ENCODE measurements at regions not wholly inside any gene's neighbourhood (a gene's known extent, or its start where the extent isn't known, plus 50 kb on each side); places are given as distances from the start of the nearest gene placed in this dataset.

DNA sequence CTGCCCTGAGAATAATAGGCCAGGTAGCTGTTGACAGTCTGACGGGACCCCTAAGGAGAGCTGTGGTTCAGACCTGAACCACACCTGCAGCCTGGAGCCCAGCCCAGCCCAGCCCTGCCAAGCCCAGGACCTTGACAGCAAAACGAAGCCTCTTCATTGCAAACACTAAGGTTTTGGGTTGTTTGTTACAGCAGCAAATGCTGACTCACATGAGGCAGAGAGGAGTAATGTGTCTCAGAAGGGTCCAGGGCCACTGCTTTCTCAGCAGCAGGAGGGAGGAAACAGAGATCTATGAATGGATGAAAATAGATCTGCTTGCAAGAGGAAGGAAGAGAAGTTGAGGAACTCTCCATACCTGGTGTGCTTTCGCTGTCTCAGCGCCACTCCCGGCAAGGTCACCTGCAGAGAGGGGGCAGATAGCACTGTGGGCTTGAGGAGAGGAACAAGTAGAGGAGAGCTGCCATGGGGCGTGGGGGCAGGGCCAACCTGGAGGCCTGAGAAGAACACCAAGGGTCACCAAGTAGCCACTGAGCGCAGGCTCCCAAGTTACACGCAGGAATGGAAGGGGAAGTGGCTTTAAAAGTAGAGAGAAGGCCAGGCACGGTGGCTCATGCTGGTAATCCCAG is 127.2 kb downstream of the ZNF281 start:
- DNase-seq, result no peak
- Mint-ChIP-seq H3K36me3 (ENCODE audit: insufficient read depth, unreplicated experiment) (no peaks in the 10 kb centered on the region), H3K9me3 (ENCODE audit: unreplicated experiment) (peaks cover 9% of the 10 kb centered on the region), H3K27ac (ENCODE audit: unreplicated experiment) (no peak overlapping the region), H3K4me1 (ENCODE audit: low read depth, unreplicated experiment) (no peaks in the 10 kb centered on the region), H3K4me3 (ENCODE audit: unreplicated experiment) (no peak overlapping the region), H3K27me3 (ENCODE audit: insufficient read depth, unreplicated experiment) (no peaks in the 10 kb centered on the region)
- TF ChIP-seq, protein P1, sequence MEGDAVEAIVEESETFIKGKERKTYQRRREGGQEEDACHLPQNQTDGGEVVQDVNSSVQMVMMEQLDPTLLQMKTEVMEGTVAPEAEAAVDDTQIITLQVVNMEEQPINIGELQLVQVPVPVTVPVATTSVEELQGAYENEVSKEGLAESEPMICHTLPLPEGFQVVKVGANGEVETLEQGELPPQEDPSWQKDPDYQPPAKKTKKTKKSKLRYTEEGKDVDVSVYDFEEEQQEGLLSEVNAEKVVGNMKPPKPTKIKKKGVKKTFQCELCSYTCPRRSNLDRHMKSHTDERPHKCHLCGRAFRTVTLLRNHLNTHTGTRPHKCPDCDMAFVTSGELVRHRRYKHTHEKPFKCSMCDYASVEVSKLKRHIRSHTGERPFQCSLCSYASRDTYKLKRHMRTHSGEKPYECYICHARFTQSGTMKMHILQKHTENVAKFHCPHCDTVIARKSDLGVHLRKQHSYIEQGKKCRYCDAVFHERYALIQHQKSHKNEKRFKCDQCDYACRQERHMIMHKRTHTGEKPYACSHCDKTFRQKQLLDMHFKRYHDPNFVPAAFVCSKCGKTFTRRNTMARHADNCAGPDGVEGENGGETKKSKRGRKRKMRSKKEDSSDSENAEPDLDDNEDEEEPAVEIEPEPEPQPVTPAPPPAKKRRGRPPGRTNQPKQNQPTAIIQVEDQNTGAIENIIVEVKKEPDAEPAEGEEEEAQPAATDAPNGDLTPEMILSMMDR (IDR thresholded peaks at IDR 0.05; ENCODE audit: insufficient read depth in 1 of 2, low read depth in 1 of 2, low read length in 1 of 2, severe bottlenecking in 1 of 2, unreplicated experiment in 1 of 2), result no peak
- POLR2A ChIA-PET, result no interaction called here
- Histone ChIP-seq H3K27me3 (replicated peaks; ENCODE audit: control insufficient read depth, insufficient read depth, low read length) (no peaks in the 10 kb centered on the region), H3K4me1 (no peaks in the 10 kb centered on the region; the same call in 1 of the 2 replicates), H3K9me3 (no peaks in the 10 kb centered on the region), H3K4me3 (ENCODE audit: low read depth, low read length) (no peak overlapping the region), H3K36me3 (ENCODE audit: control insufficient read depth, insufficient read depth, low read length) (no peaks in the 10 kb centered on the region)
- BruUV-seq (replicated peaks), result no TSS peak
- CTCF ChIA-PET, result no interaction called here
- intact Hi-C loops (cut with micrococcal nuclease; ENCODE audit: unreplicated experiment), result no loop called here

DNA sequence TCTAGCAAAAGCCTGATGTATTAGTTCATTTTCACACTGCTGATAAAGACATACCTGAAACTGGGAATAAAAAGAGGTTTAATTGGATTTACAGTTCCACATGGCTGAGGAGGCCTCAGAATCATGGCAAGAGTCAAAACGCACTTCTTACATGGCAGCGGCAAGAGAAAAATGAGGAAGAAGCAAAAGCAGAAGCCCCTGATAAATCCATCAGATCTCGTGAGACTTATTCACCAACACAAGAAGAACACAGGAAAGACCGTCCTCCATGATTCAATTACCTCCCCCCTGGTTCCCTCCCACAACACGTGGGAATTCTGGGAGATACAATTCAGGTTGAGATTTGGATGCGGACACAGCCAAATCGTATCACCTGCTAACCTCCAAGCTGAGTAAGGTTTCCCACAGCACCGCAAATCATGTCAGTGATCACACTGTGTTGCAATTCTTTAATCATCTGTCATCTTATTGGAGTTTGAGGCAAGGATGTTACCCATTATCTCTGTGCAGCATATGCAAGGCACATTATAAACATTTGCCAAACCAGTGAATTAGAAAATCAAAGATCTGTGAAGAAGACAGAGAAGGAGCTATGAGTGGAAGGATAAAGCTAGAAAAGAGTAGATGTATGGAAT is 128.5 kb downstream of the ZNF281 start:
- intact Hi-C loops (cut with micrococcal nuclease; ENCODE audit: unreplicated experiment), result no loop called here
- H3K27me3 ChIP-seq (replicated peaks; ENCODE audit: control insufficient read depth, insufficient read depth, low read length), result no peaks in the 10 kb centered on the region
- POLR2A ChIA-PET, result no interaction called here

DNA sequence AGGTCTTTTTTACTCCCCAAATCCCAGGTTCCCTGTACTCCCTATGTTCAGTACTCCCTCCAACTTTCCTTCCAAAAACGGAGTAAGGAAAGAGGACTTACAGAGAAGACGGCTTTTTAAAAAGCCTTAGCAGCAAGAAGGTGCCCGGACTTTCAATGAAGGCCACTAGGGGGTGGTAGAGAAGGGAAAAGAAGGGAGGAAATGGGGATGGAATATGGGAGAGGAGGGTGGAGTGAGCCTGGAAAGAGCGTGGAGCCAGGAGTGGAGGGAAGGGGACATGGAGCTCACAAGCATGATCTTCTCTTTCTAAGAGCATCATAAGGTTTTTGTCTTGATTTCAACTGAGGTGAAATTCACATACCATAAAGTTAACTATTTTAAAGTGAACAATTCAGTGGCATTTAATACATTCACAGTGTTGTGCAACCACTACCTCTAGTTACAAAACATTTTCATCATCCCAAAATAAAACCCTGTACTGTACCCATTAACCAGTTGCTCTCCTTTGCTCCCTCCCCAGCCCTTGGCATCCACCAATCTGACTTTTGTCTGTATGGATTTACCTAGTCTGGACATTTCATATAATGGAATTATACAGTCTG is 129.9 kb downstream of the ZNF281 start:
- no TSS peak for BruUV-seq (replicated peaks)
- H3K27me3 Mint-ChIP-seq (ENCODE audit: insufficient read depth, unreplicated experiment), result no peaks in the 10 kb centered on the region

More for the DNA sequence above, 128.5 kb downstream of the ZNF281 start:
- H3K4me3 ChIP-seq (ENCODE audit: low read depth, low read length), result no peak overlapping the region
- H3K4me3 Mint-ChIP-seq (ENCODE audit: unreplicated experiment), result no peak overlapping the region
- no peak for DNase-seq
- peaks cover 10% of the 10 kb centered on the region for H3K4me1 ChIP-seq
- H3K27me3 Mint-ChIP-seq (ENCODE audit: insufficient read depth, unreplicated experiment), result no peaks in the 10 kb centered on the region
- H3K9me3 ChIP-seq, result no peaks in the 10 kb centered on the region
- no peaks in the 10 kb centered on the region for H3K36me3 ChIP-seq (ENCODE audit: control insufficient read depth, insufficient read depth, low read length)
- no peaks in the 10 kb centered on the region for H3K36me3 Mint-ChIP-seq (ENCODE audit: insufficient read depth, unreplicated experiment)
- BruUV-seq (replicated peaks), result no TSS peak
- H3K9me3 Mint-ChIP-seq (ENCODE audit: unreplicated experiment), result peaks cover 9% of the 10 kb centered on the region
- H3K4me1 Mint-ChIP-seq (ENCODE audit: low read depth, unreplicated experiment), result peaks cover 6% of the 10 kb centered on the region
- H3K27ac Mint-ChIP-seq (ENCODE audit: unreplicated experiment), result no peak overlapping the region
- CTCF ChIA-PET, result no interaction called here
- TF ChIP-seq, protein P1 (IDR thresholded peaks at IDR 0.05; ENCODE audit: insufficient read depth in 1 of 2, low read depth in 1 of 2, low read length in 1 of 2, severe bottlenecking in 1 of 2, unreplicated experiment in 1 of 2), result no peak

More for the DNA sequence above, 129.9 kb downstream of the ZNF281 start:
- TF ChIP-seq, protein P1 (IDR thresholded peaks at IDR 0.05; ENCODE audit: insufficient read depth in 1 of 2, low read depth in 1 of 2, low read length in 1 of 2, severe bottlenecking in 1 of 2, unreplicated experiment in 1 of 2), result peak; percentile 61 to 72
- Mint-ChIP-seq H3K4me1 (ENCODE audit: low read depth, unreplicated experiment) (peaks cover 20% of the 10 kb centered on the region), H3K36me3 (ENCODE audit: insufficient read depth, unreplicated experiment) (no peaks in the 10 kb centered on the region), H3K9me3 (ENCODE audit: unreplicated experiment) (peaks cover 7% of the 10 kb centered on the region), H3K27ac (ENCODE audit: unreplicated experiment) (no peak overlapping the region), H3K4me3 (ENCODE audit: unreplicated experiment) (no peak overlapping the region)
- peaks cover 24% of the 10 kb centered on the region for H3K4me1 ChIP-seq
- no peaks in the 10 kb centered on the region for H3K27me3 ChIP-seq (replicated peaks; ENCODE audit: control insufficient read depth, insufficient read depth, low read length)
- intact Hi-C loops (cut with micrococcal nuclease; ENCODE audit: unreplicated experiment), result loop anchor here (1.0 kb wide), 3 partner anchors 27 to 230 kb away; no protein-coding TSS in a partner anchor
- H3K9me3 ChIP-seq, result no peaks in the 10 kb centered on the region
- peak in 1 of 2 experiments; percentile 65 for DNase-seq
- H3K36me3 ChIP-seq (ENCODE audit: control insufficient read depth, insufficient read depth, low read length), result no peaks in the 10 kb centered on the region
- ChIA-PET POLR2A (no interaction called here), CTCF (interaction anchor here (0.7 kb wide), 1 partner anchor 17 kb away, joined by 3 read pairs; no protein-coding TSS in a partner anchor)
- H3K4me3 ChIP-seq (ENCODE audit: low read depth, low read length), result no peak overlapping the region
